ENCODE measurements at regions not wholly inside any gene's neighbourhood (a gene's known extent, or its start where the extent isn't known, plus 50 kb on each side); places are given as distances from the start of the nearest gene placed in this dataset.

- H3K4me3 ChIP-seq (ENCODE audit: low read depth in 1 of 3, low read length in 3 of 3), result no peak overlapping the region
- 98% methylated on average over 3 of the region's 3 CpGs for WGBS
- TF ChIP-seq FOXA2 (IDR thresholded peaks at IDR 0.05) (no peak), NR2F2 (IDR thresholded peaks at IDR 0.05) (no peak), YY1 (IDR thresholded peaks at IDR 0.05) (no peak), ATF3 (IDR thresholded peaks at IDR 0.05) (no peak), RXRA (IDR thresholded peaks at IDR 0.05) (no peak), GABPA (IDR thresholded peaks at IDR 0.05 in 1 of 2, conservative IDR thresholded peaks at IDR 0.05 in 1 of 2) (no peak), RAD21 (IDR thresholded peaks at IDR 0.05) (no peak), ZBTB33 (IDR thresholded peaks at IDR 0.05) (no peak), TAF1 (conservative IDR thresholded peaks at IDR 0.05) (no peak), SP1 (IDR thresholded peaks at IDR 0.05) (no peak), FOXA1 (IDR thresholded peaks at IDR 0.05) (no peak), HNF4G (IDR thresholded peaks at IDR 0.05) (no peak), EGR1 (IDR thresholded peaks at IDR 0.05; ENCODE audit: low read depth in 2 of 2) (no peak), CTCF (IDR thresholded peaks at IDR 0.05; ENCODE audit: low read depth, low read length, missing input control) (no peak), HNF4A (conservative IDR thresholded peaks at IDR 0.05) (no peak)
- TF ChIP-seq, protein P1, sequence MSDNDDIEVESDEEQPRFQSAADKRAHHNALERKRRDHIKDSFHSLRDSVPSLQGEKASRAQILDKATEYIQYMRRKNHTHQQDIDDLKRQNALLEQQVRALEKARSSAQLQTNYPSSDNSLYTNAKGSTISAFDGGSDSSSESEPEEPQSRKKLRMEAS (IDR thresholded peaks at IDR 0.05), result no peak
- TF ChIP-seq, protein P2, sequence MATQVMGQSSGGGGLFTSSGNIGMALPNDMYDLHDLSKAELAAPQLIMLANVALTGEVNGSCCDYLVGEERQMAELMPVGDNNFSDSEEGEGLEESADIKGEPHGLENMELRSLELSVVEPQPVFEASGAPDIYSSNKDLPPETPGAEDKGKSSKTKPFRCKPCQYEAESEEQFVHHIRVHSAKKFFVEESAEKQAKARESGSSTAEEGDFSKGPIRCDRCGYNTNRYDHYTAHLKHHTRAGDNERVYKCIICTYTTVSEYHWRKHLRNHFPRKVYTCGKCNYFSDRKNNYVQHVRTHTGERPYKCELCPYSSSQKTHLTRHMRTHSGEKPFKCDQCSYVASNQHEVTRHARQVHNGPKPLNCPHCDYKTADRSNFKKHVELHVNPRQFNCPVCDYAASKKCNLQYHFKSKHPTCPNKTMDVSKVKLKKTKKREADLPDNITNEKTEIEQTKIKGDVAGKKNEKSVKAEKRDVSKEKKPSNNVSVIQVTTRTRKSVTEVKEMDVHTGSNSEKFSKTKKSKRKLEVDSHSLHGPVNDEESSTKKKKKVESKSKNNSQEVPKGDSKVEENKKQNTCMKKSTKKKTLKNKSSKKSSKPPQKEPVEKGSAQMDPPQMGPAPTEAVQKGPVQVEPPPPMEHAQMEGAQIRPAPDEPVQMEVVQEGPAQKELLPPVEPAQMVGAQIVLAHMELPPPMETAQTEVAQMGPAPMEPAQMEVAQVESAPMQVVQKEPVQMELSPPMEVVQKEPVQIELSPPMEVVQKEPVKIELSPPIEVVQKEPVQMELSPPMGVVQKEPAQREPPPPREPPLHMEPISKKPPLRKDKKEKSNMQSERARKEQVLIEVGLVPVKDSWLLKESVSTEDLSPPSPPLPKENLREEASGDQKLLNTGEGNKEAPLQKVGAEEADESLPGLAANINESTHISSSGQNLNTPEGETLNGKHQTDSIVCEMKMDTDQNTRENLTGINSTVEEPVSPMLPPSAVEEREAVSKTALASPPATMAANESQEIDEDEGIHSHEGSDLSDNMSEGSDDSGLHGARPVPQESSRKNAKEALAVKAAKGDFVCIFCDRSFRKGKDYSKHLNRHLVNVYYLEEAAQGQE (IDR thresholded peaks at IDR 0.05), result no peak
These were observed 137.4 kb downstream of the CHD1L start for GRCh38 chr1:147379889-147380288.

DNA sequence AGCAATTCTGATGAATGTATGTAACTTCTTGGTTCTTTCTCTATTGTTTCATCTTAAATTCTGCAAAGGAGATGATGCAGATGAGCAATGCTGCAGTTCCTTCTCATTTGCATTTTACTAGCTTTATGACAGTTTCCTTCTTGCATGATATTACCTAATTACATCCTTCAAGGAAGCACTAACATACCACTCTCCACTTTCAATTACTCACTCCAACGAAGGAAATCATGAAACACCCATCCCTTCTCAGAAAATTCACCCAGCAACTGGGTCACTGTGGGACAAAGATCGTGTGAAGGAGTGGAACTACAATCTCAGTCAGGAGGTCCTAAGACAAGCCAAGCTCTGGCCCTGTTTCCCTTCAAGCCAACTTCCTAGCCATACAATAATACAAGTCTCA is 142.3 kb downstream of the CHD1L start:
- Histone ChIP-seq H3K27ac (ENCODE audit: low read depth in 1 of 2, low read length in 2 of 2) (no peak overlapping the region), H3K9ac (ENCODE audit: low read depth in 1 of 2, low read length in 2 of 2) (no peak overlapping the region), H3K36me3 (ENCODE audit: control insufficient read depth in 4 of 4, insufficient read depth in 3 of 4, low read depth in 1 of 4, low read length in 3 of 4) (no peaks in the 10 kb centered on the region), H3K4me3 (ENCODE audit: low read depth in 1 of 3, low read length in 3 of 3) (no peak overlapping the region), H3K27me3 (ENCODE audit: control insufficient read depth in 4 of 4, insufficient read depth in 4 of 4, low read length in 3 of 4) (no peaks in the 10 kb centered on the region), H3K4me1 (ENCODE audit: control insufficient read depth in 4 of 4, insufficient read depth in 4 of 4, low read length in 3 of 4) (no peaks in the 10 kb centered on the region), H3K9me3 (ENCODE audit: control insufficient read depth in 4 of 4, low read length in 3 of 4) (no peaks in the 10 kb centered on the region)
- WGBS, result 59% methylated on average over 2 of the region's 2 CpGs
- TF ChIP-seq, protein P2 (IDR thresholded peaks at IDR 0.05), result no peak
- TF ChIP-seq FOXA1 (IDR thresholded peaks at IDR 0.05), result no peak
- TF ChIP-seq, protein P1 (IDR thresholded peaks at IDR 0.05), result no peak
- no peak for TF ChIP-seq NR2F2 (IDR thresholded peaks at IDR 0.05)
- no peak for TF ChIP-seq RXRA (IDR thresholded peaks at IDR 0.05)
- no peak for TF ChIP-seq RAD21 (IDR thresholded peaks at IDR 0.05)
- no peak for TF ChIP-seq SP1 (IDR thresholded peaks at IDR 0.05)
- TF ChIP-seq JUND (IDR thresholded peaks at IDR 0.05), result no peak
- no peak for TF ChIP-seq GABPA (IDR thresholded peaks at IDR 0.05 in 1 of 2, conservative IDR thresholded peaks at IDR 0.05 in 1 of 2)
- TF ChIP-seq HNF4A (conservative IDR thresholded peaks at IDR 0.05), result no peak
- TF ChIP-seq ZBTB33 (IDR thresholded peaks at IDR 0.05), result no peak
- TF ChIP-seq HNF4G (IDR thresholded peaks at IDR 0.05), result no peak
- no peak for DNase-seq (ENCODE audit: low spot score)

More at GRCh38 chr1:147379889-147380288, 137.4 kb downstream of the CHD1L start:
- H3K27ac ChIP-seq (ENCODE audit: low read depth in 1 of 2, low read length in 2 of 2), result no peak overlapping the region
- H3K27me3 ChIP-seq (ENCODE audit: control insufficient read depth in 4 of 4, insufficient read depth in 4 of 4, low read length in 3 of 4), result no peaks in the 10 kb centered on the region
- H3K9ac ChIP-seq (ENCODE audit: low read depth in 1 of 2, low read length in 2 of 2), result no peak overlapping the region
- no peaks in the 10 kb centered on the region for H3K4me1 ChIP-seq (ENCODE audit: control insufficient read depth in 4 of 4, insufficient read depth in 4 of 4, low read length in 3 of 4)
- H3K36me3 ChIP-seq (ENCODE audit: control insufficient read depth in 4 of 4, insufficient read depth in 3 of 4, low read depth in 1 of 4, low read length in 3 of 4), result no peaks in the 10 kb centered on the region
- no peaks in the 10 kb centered on the region for H3K9me3 ChIP-seq (ENCODE audit: control insufficient read depth in 4 of 4, low read length in 3 of 4)
- no peak for DNase-seq (ENCODE audit: low spot score)
